ENCODE measurements at regions not wholly inside any gene's neighbourhood (a gene's known extent, or its start where the extent isn't known, plus 50 kb on each side); places are given as distances from the start of the nearest gene placed in this dataset.

DNA sequence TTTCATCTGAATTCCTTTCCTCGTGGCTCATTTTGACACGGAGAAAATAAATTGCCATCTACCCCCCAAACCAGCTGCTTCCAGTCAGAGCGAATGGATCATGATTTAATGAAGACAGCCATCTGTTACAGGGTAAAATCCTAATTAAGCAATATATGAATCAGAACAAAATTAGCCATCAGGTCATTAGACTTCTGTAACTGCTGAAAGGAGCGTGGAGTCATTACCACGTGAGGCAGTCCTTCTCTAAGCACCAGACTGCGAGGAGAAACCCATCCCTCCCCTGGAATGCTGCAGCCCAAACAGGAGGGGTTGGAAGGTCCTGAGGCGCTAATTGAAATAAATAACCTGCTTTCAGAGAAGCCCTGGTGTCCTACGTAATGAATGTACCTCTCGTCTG lies 51.1 kb upstream of the TCL1A start:
- Histone ChIP-seq H3K36me3 (replicated peaks in 1 of 2; ENCODE audit: control insufficient read depth in 1 of 2, insufficient read depth in 2 of 2, low read length in 2 of 2) (no peaks in the 10 kb centered on the region), H3K9me3 (replicated peaks in 1 of 2; ENCODE audit: control insufficient read depth in 1 of 2, insufficient read depth in 1 of 2, low read length in 2 of 2) (no peaks in the 10 kb centered on the region), H3K79me2 (ENCODE audit: insufficient read depth, low read length) (no peaks in the 10 kb centered on the region), H2AFZ (ENCODE audit: insufficient read depth, low read depth, low read length, poor library complexity, severe bottlenecking) (no peak overlapping the region), H3K9ac (ENCODE audit: insufficient read depth, low read length, poor library complexity, severe bottlenecking) (no peak overlapping the region), H3K4me2 (replicated peaks; ENCODE audit: extremely low read depth, low read length, poor library complexity, severe bottlenecking) (no peak overlapping the region), H3K27me3 (ENCODE audit: control insufficient read depth in 2 of 2, insufficient read depth in 2 of 2, low read length in 2 of 2) (no peaks in the 10 kb centered on the region), H3K27ac (ENCODE audit: low read depth in 1 of 2, low read length in 2 of 2) (no peak overlapping the region), H3K4me1 (ENCODE audit: control insufficient read depth in 1 of 2, insufficient read depth in 2 of 2, low read length in 2 of 2) (no peaks in the 10 kb centered on the region), H4K20me1 (ENCODE audit: insufficient read depth, low read length) (no peaks in the 10 kb centered on the region), H3K4me3 (replicated peaks in 1 of 3; ENCODE audit: low read depth in 2 of 3, low read length in 3 of 3) (no peak overlapping the region)
- intact Hi-C loops (cut with micrococcal nuclease): no loop called here
- H3K36me3 Mint-ChIP-seq: no peaks in the 10 kb centered on the region
- peaks cover 0 to 6% (median 0%) of the 10 kb centered on the region in 7 donors for H3K9me3 Mint-ChIP-seq
- TF ChIP-seq, protein P1, sequence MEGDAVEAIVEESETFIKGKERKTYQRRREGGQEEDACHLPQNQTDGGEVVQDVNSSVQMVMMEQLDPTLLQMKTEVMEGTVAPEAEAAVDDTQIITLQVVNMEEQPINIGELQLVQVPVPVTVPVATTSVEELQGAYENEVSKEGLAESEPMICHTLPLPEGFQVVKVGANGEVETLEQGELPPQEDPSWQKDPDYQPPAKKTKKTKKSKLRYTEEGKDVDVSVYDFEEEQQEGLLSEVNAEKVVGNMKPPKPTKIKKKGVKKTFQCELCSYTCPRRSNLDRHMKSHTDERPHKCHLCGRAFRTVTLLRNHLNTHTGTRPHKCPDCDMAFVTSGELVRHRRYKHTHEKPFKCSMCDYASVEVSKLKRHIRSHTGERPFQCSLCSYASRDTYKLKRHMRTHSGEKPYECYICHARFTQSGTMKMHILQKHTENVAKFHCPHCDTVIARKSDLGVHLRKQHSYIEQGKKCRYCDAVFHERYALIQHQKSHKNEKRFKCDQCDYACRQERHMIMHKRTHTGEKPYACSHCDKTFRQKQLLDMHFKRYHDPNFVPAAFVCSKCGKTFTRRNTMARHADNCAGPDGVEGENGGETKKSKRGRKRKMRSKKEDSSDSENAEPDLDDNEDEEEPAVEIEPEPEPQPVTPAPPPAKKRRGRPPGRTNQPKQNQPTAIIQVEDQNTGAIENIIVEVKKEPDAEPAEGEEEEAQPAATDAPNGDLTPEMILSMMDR (IDR thresholded peaks at IDR 0.05): no peak
- H3K27ac Mint-ChIP-seq: no peak overlapping the region
- peaks cover 3 to 9% (median 5%) of the 10 kb centered on the region in 3 donors for H3K27me3 Mint-ChIP-seq (ENCODE audit: low read depth in 3 of 3)
- H3K4me1 Mint-ChIP-seq: no peaks in the 10 kb centered on the region
- H3K4me3 Mint-ChIP-seq: no peak overlapping the region
- DNase-seq: no peak
- WGBS (ENCODE audit: insufficient coverage): 71% methylated on average over 7 of the region's 9 CpGs

DNA sequence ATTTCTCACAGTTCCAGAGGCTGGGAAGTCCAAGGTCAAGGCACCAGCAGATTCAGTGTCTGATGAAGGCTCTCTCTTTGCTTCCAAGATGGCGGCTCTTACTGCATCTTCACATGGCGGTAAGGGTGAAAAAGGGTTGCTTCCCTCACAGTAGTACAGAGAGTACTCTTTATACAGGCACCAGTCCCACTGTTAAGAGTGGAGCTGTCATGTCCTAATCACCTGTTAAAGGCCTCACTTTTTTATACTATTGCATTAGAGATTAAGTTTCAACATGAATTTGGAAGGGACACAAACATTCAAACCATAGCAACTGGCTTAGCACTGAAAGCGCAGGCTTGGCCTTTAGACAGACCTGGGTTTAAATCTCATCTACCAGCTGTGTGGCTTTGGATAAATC lies 50.0 kb upstream of the TCL1A start:
- Histone ChIP-seq H4K20me1 (ENCODE audit: insufficient read depth, low read length) (no peaks in the 10 kb centered on the region), H3K27ac (ENCODE audit: low read depth in 1 of 2, low read length in 2 of 2) (no peak overlapping the region), H3K4me1 (ENCODE audit: control insufficient read depth in 1 of 2, insufficient read depth in 2 of 2, low read length in 2 of 2) (no peaks in the 10 kb centered on the region), H3K4me2 (replicated peaks; ENCODE audit: extremely low read depth, low read length, poor library complexity, severe bottlenecking) (no peak overlapping the region), H3K27me3 (ENCODE audit: control insufficient read depth in 2 of 2, insufficient read depth in 2 of 2, low read length in 2 of 2) (no peaks in the 10 kb centered on the region), H3K9ac (ENCODE audit: insufficient read depth, low read length, poor library complexity, severe bottlenecking) (no peak overlapping the region), H3K4me3 (replicated peaks in 1 of 3; ENCODE audit: low read depth in 2 of 3, low read length in 3 of 3) (no peak overlapping the region), H3K9me3 (replicated peaks in 1 of 2; ENCODE audit: control insufficient read depth in 1 of 2, insufficient read depth in 1 of 2, low read length in 2 of 2) (no peaks in the 10 kb centered on the region), H2AFZ (ENCODE audit: insufficient read depth, low read depth, low read length, poor library complexity, severe bottlenecking) (no peak overlapping the region), H3K79me2 (ENCODE audit: insufficient read depth, low read length) (no peaks in the 10 kb centered on the region), H3K36me3 (replicated peaks in 1 of 2; ENCODE audit: control insufficient read depth in 1 of 2, insufficient read depth in 2 of 2, low read length in 2 of 2) (no peaks in the 10 kb centered on the region)
- WGBS (ENCODE audit: insufficient coverage): no CpG with 5 or more reads among the region's 3 CpGs
- H3K27ac Mint-ChIP-seq: no peak overlapping the region
- H3K27me3 Mint-ChIP-seq (ENCODE audit: low read depth in 3 of 3): peaks cover 1 to 6% (median 2%) of the 10 kb centered on the region in 3 donors
- intact Hi-C loops (cut with micrococcal nuclease): no loop called here
- peaks cover 0 to 6% (median 0%) of the 10 kb centered on the region in 7 donors for H3K9me3 Mint-ChIP-seq
- no peak overlapping the region for H3K4me3 Mint-ChIP-seq
- TF ChIP-seq, protein P1 (IDR thresholded peaks at IDR 0.05): no peak
- H3K36me3 Mint-ChIP-seq: no peaks in the 10 kb centered on the region
- no peaks in the 10 kb centered on the region for H3K4me1 Mint-ChIP-seq
- no peak for DNase-seq
